Mesenchymal stem cell (in vitro differentiated cells and primary cell): ENCODE measurements at regions not wholly inside any gene's neighbourhood (a gene's known extent, or its start where the extent isn't known, plus 50 kb on each side); places are given as distances from the start of the nearest gene placed in this dataset.
"Not testable (repeated sequence)": the region's sequence is repeated elsewhere in the genome, so short reads cannot be mapped to it uniquely, and the experiment has no call there.

ENCODE experiments used
- DNase-seq: peaks from one replicate; pipeline ENCODE4 v3.0.0-alpha.2; 2013
- H2AFZ ChIP-seq: one replicate; pipeline ENCODE4 v1.6.1; 2013; ENCODE audit warnings: low read depth, mild to moderate bottlenecking, control low read depth, inconsistent platforms, low read length, moderate library complexity
- H2AK5ac ChIP-seq: 2 replicates; pipeline ENCODE4 v1.6.1; 2013; ENCODE audit warnings: low read length, moderate library complexity, mild to moderate bottlenecking, inconsistent platforms; ENCODE audit not compliant: severe bottlenecking
- H2BK120ac ChIP-seq: one replicate; pipeline ENCODE4 v1.6.1; 2013; ENCODE audit warnings: low read depth, mild to moderate bottlenecking, inconsistent platforms, low read length, moderate library complexity
- H2BK12ac ChIP-seq, 2 experiments: one replicate each; pipeline ENCODE4 v1.6.1; 2013; ENCODE audit warnings: inconsistent platforms in 2 of 2, low read length in 2 of 2, mild to moderate bottlenecking in 2 of 2, moderate library complexity in 2 of 2, control low read depth in 1 of 2
- H2BK15ac ChIP-seq: one replicate; pipeline ENCODE4 v1.6.1; 2013; ENCODE audit warnings: mild to moderate bottlenecking, low read depth, inconsistent platforms; ENCODE audit not compliant: poor library complexity, severe bottlenecking
- H2BK5ac ChIP-seq: 2 replicates; pipeline ENCODE4 v1.6.1; 2013; ENCODE audit warnings: low read depth, mild to moderate bottlenecking, low read length, control low read depth, inconsistent platforms; ENCODE audit not compliant: poor library complexity, severe bottlenecking
- H3K14ac ChIP-seq, 2 experiments: one replicate each; pipeline ENCODE4 v1.6.1; 2013; ENCODE audit warnings: inconsistent platforms in 2 of 2, low read length in 2 of 2, control low read depth in 1 of 2, mild to moderate bottlenecking in 1 of 2, moderate library complexity in 1 of 2
- H3K18ac ChIP-seq, 2 experiments: one replicate each; pipeline ENCODE4 v1.6.1; 2013; ENCODE audit warnings: inconsistent platforms in 2 of 2, low read length in 2 of 2, control low read depth in 1 of 2, low read depth in 1 of 2, mild to moderate bottlenecking in 1 of 2
- H3K23ac ChIP-seq, 2 experiments: one replicate each; pipeline ENCODE4 v1.6.1; 2013; ENCODE audit warnings: inconsistent platforms in 2 of 2, low read length in 2 of 2, mild to moderate bottlenecking in 2 of 2, moderate library complexity in 2 of 2, control low read depth in 1 of 2
- H3K27ac ChIP-seq: 2 replicates; pipeline ENCODE4 v1.5.1; 2013; ENCODE audit warnings: mild to moderate bottlenecking, moderate library complexity, low read length, control low read depth, inconsistent platforms; ENCODE audit not compliant: poor library complexity, severe bottlenecking
- H3K27me3 ChIP-seq, 2 experiments: 2 replicates each; pipeline versions ENCODE4 v1.6.1 to v1.7.0; 2013; ENCODE audit warnings: low read length in 2 of 2, mild to moderate bottlenecking in 2 of 2, moderate library complexity in 2 of 2, control low read depth in 1 of 2, inconsistent platforms in 1 of 2; ENCODE audit not compliant: control insufficient read depth in 1 of 2, insufficient read depth in 1 of 2
- H3K36me3 ChIP-seq, 2 experiments: 2 replicates each; pipeline versions ENCODE4 v1.6.1 to v1.7.0; 2013; ENCODE audit warnings: low read length in 2 of 2, control low read depth in 1 of 2, inconsistent platforms in 1 of 2, low read depth in 1 of 2, mild to moderate bottlenecking in 1 of 2; ENCODE audit not compliant: insufficient read depth in 2 of 2, control insufficient read depth in 1 of 2
- H3K4ac ChIP-seq, 2 experiments: one replicate each; pipeline ENCODE4 v1.6.1; 2013; ENCODE audit warnings: inconsistent platforms in 2 of 2, low read length in 2 of 2, mild to moderate bottlenecking in 2 of 2, moderate library complexity in 2 of 2, control low read depth in 1 of 2, low read depth in 1 of 2
- H3K4me1 ChIP-seq: 2 replicates; pipeline ENCODE4 v1.6.1; 2013; ENCODE audit warnings: low read depth, low read length, control low read depth; ENCODE audit not compliant: control insufficient read depth, insufficient read depth
- H3K4me2 ChIP-seq: 2 replicates; pipeline ENCODE4 v1.6.1; 2013; ENCODE audit warnings: low read length, mild to moderate bottlenecking, inconsistent platforms; ENCODE audit not compliant: poor library complexity, severe bottlenecking
- H3K4me3 ChIP-seq, 2 experiments: 2 replicates each; pipeline versions ENCODE4 v1.5.1 to v1.7.0; 2013; ENCODE audit warnings: low read length in 2 of 2, mild to moderate bottlenecking in 2 of 2, control low read depth in 1 of 2, low read depth in 1 of 2; ENCODE audit not compliant: insufficient read depth in 1 of 2
- H3K79me1 ChIP-seq: replicated peaks from 2 replicates; pipeline ENCODE4 v1.6.1; 2013; ENCODE audit warnings: mild to moderate bottlenecking, control low read depth, low read length, inconsistent platforms; ENCODE audit not compliant: poor library complexity, severe bottlenecking
- H3K9ac ChIP-seq: 2 replicates; pipeline ENCODE4 v1.7.0; 2013; ENCODE audit warnings: mild to moderate bottlenecking, low read length, moderate library complexity
- H3K9me3 ChIP-seq: 2 replicates; pipeline ENCODE4 v1.7.0; 2013; ENCODE audit warnings: mild to moderate bottlenecking, low read length; ENCODE audit not compliant: control insufficient read depth
- H4K8ac ChIP-seq: one replicate; pipeline ENCODE4 v1.6.1; 2013; ENCODE audit warnings: inconsistent platforms, mild to moderate bottlenecking, low read length, moderate library complexity
- H4K91ac ChIP-seq: one replicate; pipeline ENCODE4 v1.6.1; 2013; ENCODE audit warnings: mild to moderate bottlenecking, low read length, inconsistent platforms
- WGBS: methylation state at CpG from one replicate; pipeline ENCODE4 v1.1.7; 2013; ENCODE audit warnings: mixed read lengths; 5-methylcytosine and 5-hydroxymethylcytosine counted together

DNA sequence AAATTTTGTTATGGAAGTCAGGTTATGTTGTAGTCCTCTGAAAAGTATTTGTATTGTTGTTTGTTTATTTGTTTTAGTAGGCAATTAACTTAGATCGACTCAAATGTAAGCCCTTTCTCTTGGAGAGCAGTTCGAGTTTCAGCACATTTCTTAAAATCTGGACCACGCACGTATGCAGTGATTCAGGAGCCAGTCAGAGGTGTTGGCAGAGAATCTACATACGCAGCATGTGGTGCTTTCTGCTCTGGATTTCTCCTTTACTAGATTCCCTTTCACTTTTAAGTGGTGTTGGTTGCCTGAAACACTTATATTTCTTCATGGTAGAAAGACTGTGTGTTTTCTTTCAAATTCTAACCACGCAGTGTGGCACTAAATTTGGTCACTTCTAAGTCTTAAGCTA, 773.9 kb upstream of the LRATD1 start:
- no peak overlapping the region for H2BK120ac ChIP-seq
- no peak overlapping the region for H3K23ac ChIP-seq
- peak overlapping the region in 1 of 2 experiments; percentile 42 for H3K4me3 ChIP-seq
- H3K9me3 ChIP-seq: no peaks in the 10 kb centered on the region
- H2BK12ac ChIP-seq: no peak overlapping the region
- no peak overlapping the region for H2AK5ac ChIP-seq
- H3K18ac ChIP-seq: no peak overlapping the region
- WGBS: 74% methylated on average over 5 of the region's 6 CpGs
- H3K4me1 ChIP-seq: no peaks in the 10 kb centered on the region
- H2AFZ ChIP-seq: no peak overlapping the region
- no peak overlapping the region for H2BK5ac ChIP-seq
- H3K36me3 ChIP-seq: no peaks in the 10 kb centered on the region
- no peak overlapping the region for H3K4ac ChIP-seq
- no peaks in the 10 kb centered on the region for H3K79me1 ChIP-seq
- no peak overlapping the region for H2BK15ac ChIP-seq
- no peak for DNase-seq
- no peak overlapping the region for H4K91ac ChIP-seq
- no peak overlapping the region for H3K27ac ChIP-seq
- no peak overlapping the region for H4K8ac ChIP-seq
- H3K14ac ChIP-seq: no peak overlapping the region
- H3K27me3 ChIP-seq: no peaks in the 10 kb centered on the region
- no peak overlapping the region for H3K4me2 ChIP-seq
- H3K9ac ChIP-seq: peak overlapping the region; percentile 78

DNA sequence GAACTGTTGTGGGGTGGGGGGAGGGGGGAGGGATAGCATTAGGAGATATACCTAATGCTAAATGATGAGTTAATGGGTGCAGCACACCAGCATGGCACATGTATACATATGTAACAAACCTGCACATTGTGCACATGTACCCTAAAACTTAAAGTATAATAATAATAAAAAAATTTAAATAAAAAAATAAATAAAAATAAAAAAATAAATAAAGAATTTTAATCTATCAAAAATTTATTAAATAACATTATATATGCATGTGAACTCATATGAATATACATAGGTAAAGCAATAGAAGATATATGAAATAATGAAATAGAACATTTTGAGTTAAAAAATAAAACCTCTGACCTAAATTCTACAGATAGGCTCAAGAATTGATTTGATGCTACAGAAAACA, 764.2 kb upstream of the LRATD1 start:
- H3K4ac ChIP-seq, H3K18ac ChIP-seq, H3K9ac ChIP-seq, H3K36me3 ChIP-seq, H3K4me2 ChIP-seq, H3K27me3 ChIP-seq, H3K14ac ChIP-seq, H3K23ac ChIP-seq, H2BK12ac ChIP-seq, H2BK5ac ChIP-seq, H3K79me1 ChIP-seq, DNase-seq, H2BK15ac ChIP-seq, H2BK120ac ChIP-seq, H2AK5ac ChIP-seq, H3K9me3 ChIP-seq, H2AFZ ChIP-seq, H4K8ac ChIP-seq, H3K4me3 ChIP-seq, H3K4me1 ChIP-seq, H3K27ac ChIP-seq, H4K91ac ChIP-seq: not testable (repeated sequence)

DNA sequence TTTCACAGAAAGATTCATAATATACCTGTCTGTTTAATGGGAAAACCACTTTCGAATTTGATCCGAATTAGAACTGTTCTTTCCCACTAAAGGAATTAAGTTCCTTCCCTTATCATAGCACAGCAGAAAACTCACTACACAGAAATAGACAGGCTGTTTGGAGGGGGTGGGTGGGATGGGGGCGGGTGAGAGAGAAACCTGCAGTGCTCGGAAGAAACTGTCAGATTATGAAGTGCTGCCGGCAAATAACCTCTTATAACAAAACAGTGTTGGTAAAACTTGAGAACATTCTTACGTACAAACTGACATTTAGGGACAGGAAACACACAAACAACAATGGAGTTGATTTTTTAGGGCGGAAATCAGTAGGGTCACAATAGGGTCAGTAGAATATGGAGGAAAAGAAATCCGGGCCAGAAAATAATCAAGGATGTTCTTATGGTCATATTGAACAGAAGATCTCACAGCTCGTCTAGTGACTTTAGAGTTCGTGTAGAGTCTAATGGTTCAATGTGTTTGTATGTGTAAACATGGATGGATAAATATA, 756.0 kb upstream of the LRATD1 start:
- Histone ChIP-seq H3K79me1 (no peaks in the 10 kb centered on the region), H2BK15ac (no peak overlapping the region)
- 89% methylated on average over 2 of the region's 10 CpGs for WGBS

DNA sequence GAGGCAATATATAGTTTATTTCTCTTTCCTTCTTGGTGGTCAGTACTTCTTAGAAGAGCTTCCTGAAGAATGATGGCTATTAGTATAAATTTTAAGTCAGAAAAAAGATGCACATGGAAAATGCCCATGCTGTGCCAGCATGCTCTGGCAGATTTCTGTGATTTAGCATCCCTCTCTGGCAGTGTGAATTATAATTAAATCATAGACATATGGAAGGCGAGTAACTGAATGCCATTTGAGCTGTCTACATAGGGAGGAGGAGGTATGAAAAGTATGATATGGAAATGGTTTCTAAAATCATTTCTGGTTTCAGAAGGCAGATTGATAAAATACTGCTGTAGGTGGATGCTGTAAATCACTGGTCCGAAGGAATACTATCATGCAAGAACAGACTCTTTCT, 754.9 kb upstream of the LRATD1 start:
- H3K4me2 ChIP-seq: no peak overlapping the region
- H3K4ac ChIP-seq: no peak overlapping the region
- H4K91ac ChIP-seq: no peak overlapping the region
- WGBS: 85% methylated on average over 2 of the region's 2 CpGs
- no peaks in the 10 kb centered on the region for H3K9me3 ChIP-seq
- H3K36me3 ChIP-seq: no peaks in the 10 kb centered on the region
- DNase-seq: no peak
- H2AK5ac ChIP-seq: no peak overlapping the region
- no peaks in the 10 kb centered on the region for H3K79me1 ChIP-seq
- H2BK120ac ChIP-seq: no peak overlapping the region
- no peak overlapping the region for H3K18ac ChIP-seq
- no peak overlapping the region for H3K27ac ChIP-seq
- no peaks in the 10 kb centered on the region for H3K4me1 ChIP-seq
- no peak overlapping the region for H4K8ac ChIP-seq
- H3K23ac ChIP-seq: no peak overlapping the region
- no peak overlapping the region for H3K14ac ChIP-seq
- no peaks in the 10 kb centered on the region for H3K27me3 ChIP-seq
- no peak overlapping the region for H3K4me3 ChIP-seq
- no peak overlapping the region for H2BK5ac ChIP-seq
- H3K9ac ChIP-seq: no peak overlapping the region
- no peak overlapping the region for H2AFZ ChIP-seq
- no peak overlapping the region for H2BK12ac ChIP-seq
- H2BK15ac ChIP-seq: no peak overlapping the region

More for the DNA sequence above, 756.0 kb upstream of the LRATD1 start:
- no peak overlapping the region for H2BK12ac ChIP-seq
- H3K9me3 ChIP-seq: no peaks in the 10 kb centered on the region
- H2BK120ac ChIP-seq: no peak overlapping the region
- H3K14ac ChIP-seq: no peak overlapping the region
- H3K9ac ChIP-seq: no peak overlapping the region
- no peak overlapping the region for H2AK5ac ChIP-seq
- no peaks in the 10 kb centered on the region for H3K36me3 ChIP-seq
- H3K27me3 ChIP-seq: no peaks in the 10 kb centered on the region
- H3K4me1 ChIP-seq: no peaks in the 10 kb centered on the region
- no peak overlapping the region for H3K4ac ChIP-seq
- no peak overlapping the region for H3K23ac ChIP-seq
- H2AFZ ChIP-seq: no peak overlapping the region
- H4K91ac ChIP-seq: no peak overlapping the region
- no peak for DNase-seq
- no peak overlapping the region for H4K8ac ChIP-seq
- no peak overlapping the region for H3K4me2 ChIP-seq
- H3K18ac ChIP-seq: no peak overlapping the region
- H3K4me3 ChIP-seq: no peak overlapping the region
- H2BK5ac ChIP-seq: no peak overlapping the region
- no peak overlapping the region for H3K27ac ChIP-seq
